ENCODE measurements at regions not wholly inside any gene's neighbourhood (a gene's known extent, or its start where the extent isn't known, plus 50 kb on each side); places are given as distances from the start of the nearest gene placed in this dataset.

DNA sequence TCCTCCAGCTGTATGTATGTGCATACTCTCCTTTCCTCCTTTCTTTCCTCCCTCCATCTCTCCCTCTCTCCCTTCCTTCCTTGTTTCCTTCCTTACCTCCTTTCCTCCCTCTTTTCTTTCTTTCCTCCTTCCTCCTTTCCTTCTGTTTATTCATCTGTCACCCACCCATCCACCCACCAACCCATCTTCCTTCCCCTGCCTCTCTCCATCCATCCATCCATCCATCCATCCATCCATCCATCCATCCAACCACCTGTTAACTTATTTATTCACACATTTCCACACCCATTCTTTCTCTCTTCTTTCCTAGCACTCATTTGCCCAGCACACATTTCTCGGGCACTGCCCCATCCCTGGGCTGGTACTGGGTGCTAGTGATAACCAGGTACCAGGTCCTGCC lies 443.9 kb downstream of the MIAT start:
- TF ChIP-seq, protein P1, sequence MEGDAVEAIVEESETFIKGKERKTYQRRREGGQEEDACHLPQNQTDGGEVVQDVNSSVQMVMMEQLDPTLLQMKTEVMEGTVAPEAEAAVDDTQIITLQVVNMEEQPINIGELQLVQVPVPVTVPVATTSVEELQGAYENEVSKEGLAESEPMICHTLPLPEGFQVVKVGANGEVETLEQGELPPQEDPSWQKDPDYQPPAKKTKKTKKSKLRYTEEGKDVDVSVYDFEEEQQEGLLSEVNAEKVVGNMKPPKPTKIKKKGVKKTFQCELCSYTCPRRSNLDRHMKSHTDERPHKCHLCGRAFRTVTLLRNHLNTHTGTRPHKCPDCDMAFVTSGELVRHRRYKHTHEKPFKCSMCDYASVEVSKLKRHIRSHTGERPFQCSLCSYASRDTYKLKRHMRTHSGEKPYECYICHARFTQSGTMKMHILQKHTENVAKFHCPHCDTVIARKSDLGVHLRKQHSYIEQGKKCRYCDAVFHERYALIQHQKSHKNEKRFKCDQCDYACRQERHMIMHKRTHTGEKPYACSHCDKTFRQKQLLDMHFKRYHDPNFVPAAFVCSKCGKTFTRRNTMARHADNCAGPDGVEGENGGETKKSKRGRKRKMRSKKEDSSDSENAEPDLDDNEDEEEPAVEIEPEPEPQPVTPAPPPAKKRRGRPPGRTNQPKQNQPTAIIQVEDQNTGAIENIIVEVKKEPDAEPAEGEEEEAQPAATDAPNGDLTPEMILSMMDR (IDR thresholded peaks at IDR 0.05) = no peak
- TF ChIP-seq POLR2AphosphoS5 (IDR thresholded peaks at IDR 0.05) = no peak

All from prostate gland (tissue), 2 donors.